Spleen (tissue), 11 donors: ENCODE measurements at regions not wholly inside any gene's neighbourhood (a gene's known extent, or its start where the extent isn't known, plus 50 kb on each side); places are given as distances from the start of the nearest gene placed in this dataset.

ENCODE experiments used
- DNase-seq: peaks from one replicate; pipeline ENCODE4 v3.0.0-alpha.2; 2020
- H3K27ac ChIP-seq, 8 donors: fragments of 200-600 bp; sonication (generic) in 7 of 8; 1 replicate in 4 of 8; 2 replicates in 4 of 8; pipeline versions ENCODE4 v1.5.0 to v1.8.0; 2016 to 2021; ENCODE audit warnings: inconsistent platforms in 4 of 8, mild to moderate bottlenecking in 4 of 8, moderate library complexity in 1 of 8
- H3K27me3 ChIP-seq, 7 donors: fragments of 200-600 bp; sonication (generic) in 6 of 7; replicated peaks in 1 of 7; 1 replicate in 4 of 7; 2 replicates in 3 of 7; pipeline versions ENCODE4 v1.5.0 to v1.8.0; 2016 to 2021; ENCODE audit warnings: inconsistent platforms in 3 of 7, mild to moderate bottlenecking in 1 of 7
- H3K36me3 ChIP-seq, 6 donors: fragments of 200-600 bp; sonication (generic) in 5 of 6; 1 replicate in 4 of 6; 2 replicates in 2 of 6; pipeline versions ENCODE4 v1.5.0 to v1.8.0; 2016 to 2021; ENCODE audit warnings: inconsistent platforms in 2 of 6
- H3K4me1 ChIP-seq, 6 donors: fragments of 200-600 bp; sonication (generic) in 5 of 6; 1 replicate in 3 of 6; 2 replicates in 3 of 6; pipeline versions ENCODE4 v1.5.0 to v1.8.0; 2016 to 2021; ENCODE audit warnings: inconsistent platforms in 3 of 6
- H3K4me3 ChIP-seq, 8 donors: fragments of 200-600 bp; sonication (generic) in 7 of 8; 1 replicate in 4 of 8; 2 replicates in 4 of 8; pipeline versions ENCODE4 v1.5.0 to v1.8.0; 2016 to 2021; ENCODE audit warnings: inconsistent platforms in 4 of 8, mild to moderate bottlenecking in 4 of 8, moderate library complexity in 2 of 8
- H3K9me3 ChIP-seq, 8 donors: fragments of 200-600 bp; sonication (generic) in 7 of 8; 1 replicate in 4 of 8; 2 replicates in 4 of 8; pipeline versions ENCODE4 v1.5.0 to v1.8.0; 2016 to 2021; ENCODE audit warnings: inconsistent platforms in 4 of 8
- CTCF ChIP-seq, 11 experiments: fragments of 200-600 bp in 7 of 11; fragments of 450-650 bp in 4 of 11; sonication (generic) in 4 of 11; IDR thresholded peaks in 8 of 11; conservative IDR thresholded peaks in 3 of 11; 1 replicate in 7 of 11; 2 replicates in 4 of 11; pipeline versions ENCODE4 v1.4.0 to v1.8.0; 2016 to 2021; ENCODE audit warnings: antibody characterized with exemption in 11 of 11, inconsistent platforms in 4 of 11, mild to moderate bottlenecking in 1 of 11
- POLR2A ChIP-seq, 3 donors: fragments of 450-650 bp; IDR thresholded peaks; one replicate each; pipeline ENCODE4 v1.5.1; 2017; ENCODE audit warnings: antibody characterized with exemption in 3 of 3, mild to moderate bottlenecking in 1 of 3
- POLR2AphosphoS5 ChIP-seq, 3 donors: sonication (generic); formaldehyde crosslinking; IDR thresholded peaks; one replicate each; pipeline ENCODE4 v1.5.1; 2017; ENCODE audit warnings: antibody characterized with exemption in 3 of 3
- WGBS, 5 donors: extraction: QIAGEN DNeasy Blood & Tissue Kit in 3 of 5; methylation state at CpG; one replicate each; pipeline versions ENCODE4 v1.1.5 to v1.1.7; 2013 to 2018; 5-methylcytosine and 5-hydroxymethylcytosine counted together
- intact Hi-C: fragments of 100-400 bp; cut with DNase I; formaldehyde crosslinking; loops from one replicate; pipeline ENCODE4 v1.15.0; 2023; ENCODE audit warnings: low total_unique reads
- donor health status: healthy with polysubstance abuse.
- donor health status: DM: no; HTN: no; CAD: no; lungs with moderate emphysema.
- donor health status: DM: no; HTN: no; CAD: no.
- donor health status: Bipolar disorder and iron deficiency.
- donor health status: healthy.
- donor health status: DM: no; HTN: no; CAD: no.
- donor health status: DM: yes; HTN: yes; CAD: no.

GRCh38 chr12:34361721-34362316, 339.5 kb downstream of the ALG10 start:
- Histone ChIP-seq H3K4me1 (no peaks in the 10 kb centered on the region), H3K27ac (no peak overlapping the region), H3K9me3 (peaks cover 0 to 100% (median 99%) of the 10 kb centered on the region in 8 donors), H3K4me3 (no peak overlapping the region), H3K36me3 (no peaks in the 10 kb centered on the region), H3K27me3 (peaks cover 0 to 15% (median 0%) of the 10 kb centered on the region in 7 donors)
- intact Hi-C loops, result no loop called here
- TF ChIP-seq POLR2A (IDR thresholded peaks at IDR 0.05), result no peak
- TF ChIP-seq CTCF (IDR thresholded peaks at IDR 0.05 in 8 of 11, conservative IDR thresholded peaks at IDR 0.05 in 3 of 11), result no peak
- TF ChIP-seq POLR2AphosphoS5 (IDR thresholded peaks at IDR 0.05), result no peak
- DNase-seq, result no peak
- WGBS, 5 donors, result 51 to 61% (median 56%) methylated on average over 30 of the region's 30 CpGs

- intact Hi-C loops, result no loop called here
- peaks cover 0 to 100% (median 99%) of the 10 kb centered on the region in 8 donors for H3K9me3 ChIP-seq
- WGBS, 5 donors, result 58 to 71% (median 69%) methylated on average over 37 to 39 of the region's 39 CpGs
Measured at GRCh38 chr12:34363050-34363673, 340.9 kb downstream of the ALG10 start.

GRCh38 chr12:34368079-34368478, 345.8 kb downstream of the ALG10 start:
- Histone ChIP-seq H3K27me3 (no peaks in the 10 kb centered on the region), H3K9me3 (peaks cover 0 to 100% (median 99%) of the 10 kb centered on the region in 8 donors), H3K4me1 (no peaks in the 10 kb centered on the region), H3K4me3 (no peak overlapping the region), H3K36me3 (no peaks in the 10 kb centered on the region), H3K27ac (no peak overlapping the region)
- TF ChIP-seq POLR2A (IDR thresholded peaks at IDR 0.05) (no peak), POLR2AphosphoS5 (IDR thresholded peaks at IDR 0.05) (no peak), CTCF (IDR thresholded peaks at IDR 0.05 in 8 of 11, conservative IDR thresholded peaks at IDR 0.05 in 3 of 11) (no peak)
- intact Hi-C loops, result no loop called here
- 57 to 68% (median 61%) methylated on average over 15 of the region's 15 CpGs for WGBS, 5 donors
- no peak for DNase-seq

More at GRCh38 chr12:34363050-34363673, 340.9 kb downstream of the ALG10 start:
- DNase-seq, result no peak
- H3K4me3 ChIP-seq, result no peak overlapping the region
- no peaks in the 10 kb centered on the region for H3K36me3 ChIP-seq
- no peak overlapping the region for H3K27ac ChIP-seq
- TF ChIP-seq POLR2AphosphoS5 (IDR thresholded peaks at IDR 0.05) (no peak), CTCF (IDR thresholded peaks at IDR 0.05 in 8 of 11, conservative IDR thresholded peaks at IDR 0.05 in 3 of 11) (no peak), POLR2A (IDR thresholded peaks at IDR 0.05) (no peak)
- H3K27me3 ChIP-seq, result peaks cover 0 to 12% (median 0%) of the 10 kb centered on the region in 7 donors
- no peaks in the 10 kb centered on the region for H3K4me1 ChIP-seq

- no peaks in the 10 kb centered on the region for H3K4me1 ChIP-seq
- no peak for DNase-seq
- no peaks in the 10 kb centered on the region for H3K27me3 ChIP-seq
- no peak overlapping the region for H3K4me3 ChIP-seq
- WGBS, 5 donors, result 55 to 67% (median 58%) methylated on average over 17 of the region's 17 CpGs
- TF ChIP-seq CTCF (IDR thresholded peaks at IDR 0.05 in 8 of 11, conservative IDR thresholded peaks at IDR 0.05 in 3 of 11) (no peak), POLR2A (IDR thresholded peaks at IDR 0.05) (no peak), POLR2AphosphoS5 (IDR thresholded peaks at IDR 0.05) (no peak)
- H3K36me3 ChIP-seq, result no peaks in the 10 kb centered on the region
- intact Hi-C loops, result no loop called here
- peaks cover 0 to 100% (median 100%) of the 10 kb centered on the region in 8 donors for H3K9me3 ChIP-seq
- no peak overlapping the region for H3K27ac ChIP-seq
Measured at GRCh38 chr12:34371050-34371449, 348.8 kb downstream of the ALG10 start.
